Loucy (cell line): ENCODE measurements at regions not wholly inside any gene's neighbourhood (a gene's known extent, or its start where the extent isn't known, plus 50 kb on each side); places are given as distances from the start of the nearest gene placed in this dataset.

Experiments
- H2AFZ ChIP-seq: fragments of 200-600 bp; sonication (generic); 2 replicates; pipeline ENCODE4 v1.6.0; 2016; ENCODE audit warnings: antibody characterized with exemption, mild to moderate bottlenecking, low read length, moderate library complexity
- H3F3A ChIP-seq: fragments of 200-600 bp; 2 replicates; pipeline ENCODE4 v1.6.0; 2016; ENCODE audit warnings: antibody characterized with exemption, low read depth, mild to moderate bottlenecking
- H3K27me3 ChIP-seq: fragments of 200-600 bp; sonication (generic); 2 replicates; pipeline ENCODE4 v1.6.1; 2014; ENCODE audit warnings: low read length, mild to moderate bottlenecking; ENCODE audit not compliant: insufficient read depth, poor library complexity, severe bottlenecking
- H3K36me3 ChIP-seq: fragments of 200-600 bp; sonication (generic); 2 replicates; pipeline ENCODE4 v1.6.1; 2016; ENCODE audit warnings: low read length; ENCODE audit not compliant: insufficient read depth
- H3K4me1 ChIP-seq: fragments of 200-600 bp; sonication (generic); 2 replicates; pipeline ENCODE4 v1.5.1; 2014; ENCODE audit warnings: low read length, mild to moderate bottlenecking; ENCODE audit not compliant: insufficient read depth, poor library complexity, severe bottlenecking
- H3K4me2 ChIP-seq: fragments of 200-600 bp; sonication (generic); 2 replicates; pipeline ENCODE4 v1.6.0; 2014; ENCODE audit warnings: antibody characterized with exemption, low read length, low read depth, mild to moderate bottlenecking; ENCODE audit not compliant: poor library complexity, severe bottlenecking
- H3K4me3 ChIP-seq: fragments of 200-600 bp; sonication (generic); 2 replicates; pipeline ENCODE4 v1.5.1; 2014; ENCODE audit warnings: low read length, mild to moderate bottlenecking, mixed read lengths; ENCODE audit not compliant: poor library complexity, severe bottlenecking
- H3K79me2 ChIP-seq: fragments of 200-600 bp; sonication (generic); 2 replicates; pipeline ENCODE4 v1.6.1; 2014; ENCODE audit warnings: low read length; ENCODE audit not compliant: insufficient read depth
- H3K9ac ChIP-seq: fragments of 200-600 bp; sonication (generic); 2 replicates; pipeline ENCODE4 v1.6.0; 2014; ENCODE audit warnings: mild to moderate bottlenecking, low read depth, low read length, moderate library complexity; ENCODE audit not compliant: poor library complexity, severe bottlenecking
- H3K9me2 ChIP-seq: fragments of 200-600 bp; sonication (generic); replicated peaks from 2 replicates; pipeline ENCODE4 v1.6.1; 2016; ENCODE audit warnings: low read depth, low read length, mixed read lengths
- H3K9me3 ChIP-seq: fragments of 200-600 bp; sonication (generic); 2 replicates; pipeline ENCODE4 v1.6.1; 2014; ENCODE audit warnings: mild to moderate bottlenecking, antibody characterized with exemption, low read length, low read depth; ENCODE audit not compliant: insufficient read depth
- H4K20me1 ChIP-seq: fragments of 200-600 bp; sonication (generic); 2 replicates; pipeline ENCODE4 v1.6.0; 2014; ENCODE audit warnings: antibody characterized with exemption, low read length, mild to moderate bottlenecking; ENCODE audit not compliant: insufficient read depth, poor library complexity, severe bottlenecking
- EZH2phosphoT487 ChIP-seq: fragments of 200-600 bp; IDR thresholded peaks from 2 replicates; pipeline ENCODE4 v1.6.1; 2018; ENCODE audit warnings: antibody characterized with exemption, mild to moderate bottlenecking, moderate library complexity, borderline replicate concordance
- TF ChIP-seq, protein P1 (sequence below): fragments of 200-600 bp; sonication (generic); conservative IDR thresholded peaks from 2 replicates; pipeline ENCODE4 v1.5.1; 2014; ENCODE audit warnings: mild to moderate bottlenecking, antibody characterized with exemption, low read length

DNA sequence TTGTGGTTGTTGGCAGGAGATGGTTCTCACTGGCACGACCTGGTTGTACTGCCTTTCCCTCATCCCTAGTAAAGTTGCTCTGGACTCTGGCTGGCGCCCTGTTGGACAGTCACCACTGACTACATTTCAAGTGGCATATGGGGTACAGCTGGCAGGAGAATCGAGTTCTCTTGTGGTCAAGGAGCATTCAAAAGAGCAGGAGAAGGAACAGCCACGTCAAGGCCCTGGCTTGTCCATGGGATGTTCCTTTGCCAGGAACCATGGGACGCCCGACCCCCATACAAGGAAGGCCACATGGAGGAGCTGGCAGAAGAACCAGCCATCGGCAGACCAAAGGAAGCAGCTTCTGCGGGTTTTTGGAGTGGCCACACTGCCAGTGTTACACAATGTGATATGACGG is 87.0 kb upstream of the SLC25A13 start:
- Histone ChIP-seq H3K36me3 (no peaks in the 10 kb centered on the region), H3F3A (no peaks in the 10 kb centered on the region), H3K27me3 (no peaks in the 10 kb centered on the region), H3K4me1 (no peaks in the 10 kb centered on the region), H3K4me2 (no peak overlapping the region), H3K9me2 (no peaks in the 10 kb centered on the region), H3K4me3 (no peak overlapping the region), H4K20me1 (no peaks in the 10 kb centered on the region), H3K9ac (no peak overlapping the region), H3K79me2 (no peaks in the 10 kb centered on the region), H3K9me3 (no peaks in the 10 kb centered on the region), H2AFZ (no peak overlapping the region)
- TF ChIP-seq, protein P1, sequence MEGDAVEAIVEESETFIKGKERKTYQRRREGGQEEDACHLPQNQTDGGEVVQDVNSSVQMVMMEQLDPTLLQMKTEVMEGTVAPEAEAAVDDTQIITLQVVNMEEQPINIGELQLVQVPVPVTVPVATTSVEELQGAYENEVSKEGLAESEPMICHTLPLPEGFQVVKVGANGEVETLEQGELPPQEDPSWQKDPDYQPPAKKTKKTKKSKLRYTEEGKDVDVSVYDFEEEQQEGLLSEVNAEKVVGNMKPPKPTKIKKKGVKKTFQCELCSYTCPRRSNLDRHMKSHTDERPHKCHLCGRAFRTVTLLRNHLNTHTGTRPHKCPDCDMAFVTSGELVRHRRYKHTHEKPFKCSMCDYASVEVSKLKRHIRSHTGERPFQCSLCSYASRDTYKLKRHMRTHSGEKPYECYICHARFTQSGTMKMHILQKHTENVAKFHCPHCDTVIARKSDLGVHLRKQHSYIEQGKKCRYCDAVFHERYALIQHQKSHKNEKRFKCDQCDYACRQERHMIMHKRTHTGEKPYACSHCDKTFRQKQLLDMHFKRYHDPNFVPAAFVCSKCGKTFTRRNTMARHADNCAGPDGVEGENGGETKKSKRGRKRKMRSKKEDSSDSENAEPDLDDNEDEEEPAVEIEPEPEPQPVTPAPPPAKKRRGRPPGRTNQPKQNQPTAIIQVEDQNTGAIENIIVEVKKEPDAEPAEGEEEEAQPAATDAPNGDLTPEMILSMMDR: no peak
- TF ChIP-seq EZH2phosphoT487: no peak

DNA sequence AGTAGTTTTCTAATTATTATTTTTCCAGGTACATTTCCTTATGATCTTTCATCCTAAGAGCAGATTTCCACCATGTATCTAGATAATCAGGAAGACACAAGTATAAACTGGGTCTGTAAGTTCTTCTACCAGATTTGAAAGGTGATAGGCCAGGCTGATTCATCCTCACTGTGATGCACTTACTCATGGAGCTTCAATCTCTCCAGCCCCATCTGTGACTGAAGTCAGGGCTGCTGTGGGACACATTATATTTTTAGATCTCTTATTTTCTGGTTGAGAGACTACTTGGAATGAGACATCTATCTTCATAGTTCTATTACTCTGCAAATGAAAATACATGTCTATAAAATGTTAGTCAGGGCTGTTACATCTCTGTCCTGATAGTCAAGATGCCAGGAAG is 85.5 kb upstream of the SLC25A13 start:
- no peaks in the 10 kb centered on the region for H3F3A ChIP-seq
- no peak overlapping the region for H3K4me3 ChIP-seq
- no peaks in the 10 kb centered on the region for H4K20me1 ChIP-seq
- no peak overlapping the region for H3K9ac ChIP-seq
- no peaks in the 10 kb centered on the region for H3K79me2 ChIP-seq
- no peaks in the 10 kb centered on the region for H3K36me3 ChIP-seq
- no peaks in the 10 kb centered on the region for H3K9me3 ChIP-seq
- H3K9me2 ChIP-seq: no peaks in the 10 kb centered on the region
- TF ChIP-seq, protein P1: no peak
- no peak for TF ChIP-seq EZH2phosphoT487
- no peak overlapping the region for H2AFZ ChIP-seq
- H3K27me3 ChIP-seq: no peaks in the 10 kb centered on the region
- H3K4me2 ChIP-seq: no peak overlapping the region
- no peaks in the 10 kb centered on the region for H3K4me1 ChIP-seq

DNA sequence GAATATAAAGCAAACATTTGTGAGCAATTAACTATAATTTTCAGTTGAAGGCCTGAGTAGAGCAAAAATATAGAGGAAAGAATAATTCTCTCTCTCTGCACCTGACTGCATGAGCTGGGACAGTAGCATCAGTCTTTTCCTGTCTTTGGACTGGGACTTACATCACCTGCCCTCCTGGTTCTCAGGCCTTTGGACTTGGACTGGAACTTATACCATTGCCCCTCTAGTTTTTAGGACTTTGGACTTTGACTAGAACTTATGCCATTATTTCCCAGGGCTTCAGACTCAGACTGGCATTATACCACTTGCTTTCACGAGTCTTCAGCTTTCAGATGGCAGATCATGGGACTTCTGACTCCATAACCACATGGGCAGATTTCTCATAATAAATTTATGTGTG is 81.0 kb upstream of the SLC25A13 start:
- Histone ChIP-seq H3K9me2 (no peaks in the 10 kb centered on the region), H3K4me3 (no peak overlapping the region), H3F3A (no peaks in the 10 kb centered on the region), H4K20me1 (no peaks in the 10 kb centered on the region), H3K9ac (no peak overlapping the region), H3K79me2 (no peaks in the 10 kb centered on the region), H3K36me3 (no peaks in the 10 kb centered on the region), H2AFZ (no peak overlapping the region), H3K27me3 (no peaks in the 10 kb centered on the region), H3K4me1 (no peaks in the 10 kb centered on the region), H3K9me3 (no peaks in the 10 kb centered on the region), H3K4me2 (no peak overlapping the region)
- TF ChIP-seq, protein P1: no peak
- TF ChIP-seq EZH2phosphoT487: no peak
